K562 (cell line): ENCODE measurements at regions not wholly inside any gene's neighbourhood (a gene's known extent, or its start where the extent isn't known, plus 50 kb on each side); places are given as distances from the start of the nearest gene placed in this dataset.

Experiments used
- ATAC-seq: fragments of 200-7000 bp; cut with Tn5 transposase; 3 replicates; pipeline ENCODE4 v1.9.1; 2020; ENCODE audit warnings: moderate library complexity
- BruUV-seq: library from RNA; stranded (reverse); fragments of 400-500 nt; replicated peaks from 2 replicates; lab custom pipeline; 2021; lab: Mats Ljungman, UMichigan
- CTCF ChIA-PET: fragments of 300-600 bp; formaldehyde crosslinking; extraction: SDS; loops from one replicate; lab custom pipeline; 2021; ENCODE audit warnings: low intra/inter-chr PET ratio; lab: Yijun Ruan, JAX
- POLR2A ChIA-PET: fragments of 300-600, 350-650 bp; sonication (Branson Sonifier 250); formaldehyde crosslinking; extraction: SDS; loops from one replicate; lab custom pipeline; 2021; ENCODE audit warnings: antibody characterized with exemption, inconsistent platforms; lab: Yijun Ruan, JAX
- DNase-seq, 4 experiments: peaks; one replicate each; pipeline versions ENCODE4 v3.0.0 to v3.0.0-alpha.2; 2011 to 2018; ENCODE audit warnings: low spot score in 3 of 4, mixed read lengths in 3 of 4; ENCODE audit errors: extremely low read depth in 1 of 4
- FAIRE-seq: peaks from 2 replicates; lab custom pipeline; 2011; peaks lifted over from hg19 to GRCh38; lab: Jason Lieb, UNC
- H2AFZ ChIP-seq: 2 replicates; pipeline ENCODE4 v1.6.0; 2011; ENCODE audit warnings: low read depth, low read length, control low read depth, inconsistent platforms
- H3K27ac ChIP-seq: fragments of 200-600 bp; 3 replicates; pipeline ENCODE4 v1.8.0; 2011; ENCODE audit warnings: low read depth, mild to moderate bottlenecking, control low read depth, inconsistent platforms, low read length, moderate library complexity, mixed read lengths; ENCODE audit errors: extremely low read depth
- H3K27me3 ChIP-seq, 2 experiments: fragments of 300-600 bp in 1 of 2; 2 replicates in 1 of 2; 3 replicates in 1 of 2; pipeline versions ENCODE4 v1.6.0 to v1.8.0; 2011; ENCODE audit warnings: inconsistent platforms in 2 of 2, low read length in 2 of 2, mild to moderate bottlenecking in 1 of 2, mixed read lengths in 1 of 2, moderate library complexity in 1 of 2; ENCODE audit not compliant: control insufficient read depth in 2 of 2, insufficient read depth in 2 of 2
- H3K36me3 ChIP-seq: fragments of 300-600 bp; 3 replicates; pipeline ENCODE4 v1.8.0; 2011; ENCODE audit warnings: mild to moderate bottlenecking, low read length, inconsistent platforms; ENCODE audit not compliant: control insufficient read depth, insufficient read depth
- H3K4me1 ChIP-seq, 2 experiments: fragments of 200-600 bp in 1 of 2; replicated peaks in 1 of 2; 2 replicates in 1 of 2; 3 replicates in 1 of 2; pipeline versions ENCODE4 v1.5.1 to v1.8.0; 2011; ENCODE audit warnings: inconsistent platforms in 2 of 2, low read length in 2 of 2, mild to moderate bottlenecking in 1 of 2, mixed read lengths in 1 of 2, moderate library complexity in 1 of 2; ENCODE audit not compliant: control insufficient read depth in 2 of 2, insufficient read depth in 2 of 2
- H3K4me2 ChIP-seq: 2 replicates; pipeline ENCODE4 v1.6.1; 2011; ENCODE audit warnings: low read length, control low read depth, inconsistent platforms, mixed read lengths; ENCODE audit not compliant: insufficient read depth
- H3K4me3 ChIP-seq: fragments of 200-600 bp; sonication (generic), shearing (Covaris generic); 2 replicates; pipeline ENCODE4 v1.5.1; 2016; ENCODE audit warnings: control low read depth, inconsistent platforms
- H3K79me2 ChIP-seq: fragments of 200-600 bp; 3 replicates; pipeline ENCODE4 v1.8.0; 2011; ENCODE audit warnings: low read length, inconsistent platforms; ENCODE audit not compliant: control insufficient read depth, insufficient read depth
- H3K9ac ChIP-seq, 2 experiments: 2 replicates each; pipeline versions ENCODE4 v1.6.0 to v1.6.1; 2011; ENCODE audit warnings: low read depth in 2 of 2, low read length in 2 of 2, control low read depth in 1 of 2, inconsistent platforms in 1 of 2, mild to moderate bottlenecking in 1 of 2, mixed read lengths in 1 of 2; ENCODE audit not compliant: insufficient read depth in 1 of 2
- H3K9me1 ChIP-seq: one replicate; pipeline ENCODE4 v1.6.0; 2011; ENCODE audit warnings: inconsistent platforms, mild to moderate bottlenecking, low read length, moderate library complexity; ENCODE audit not compliant: control insufficient read depth, insufficient read depth
- H3K9me3 ChIP-seq: replicated peaks from 2 replicates; pipeline ENCODE4 v1.5.1; 2011; ENCODE audit warnings: low read depth, low read length, inconsistent platforms; ENCODE audit not compliant: control insufficient read depth, insufficient read depth
- H4K20me1 ChIP-seq: replicated peaks from 2 replicates; pipeline ENCODE4 v1.6.1; 2011; ENCODE audit warnings: low read length, inconsistent platforms, mixed read lengths; ENCODE audit not compliant: control insufficient read depth, insufficient read depth
- BMI1 ChIP-seq: fragments of 150-350 bp; IDR thresholded peaks from 2 replicates; pipeline ENCODE4 v1.6.1; 2014; ENCODE audit warnings: low read length
- CHD2 ChIP-seq: IDR thresholded peaks from 2 replicates; pipeline ENCODE4 v1.6.1; 2011; ENCODE audit warnings: low read depth, low read length
- GTF3C2 ChIP-seq: IDR thresholded peaks from 3 replicates; pipeline ENCODE4 v1.6.1; 2011; ENCODE audit warnings: borderline replicate concordance, mild to moderate bottlenecking, moderate library complexity; ENCODE audit not compliant: insufficient read length; ENCODE audit errors: extremely low read depth
- SMAD4 ChIP-seq: fragments of 250-450 bp; sonication (Bioruptor Pico); conservative IDR thresholded peaks from 2 replicates; pipeline ENCODE4 v1.8.0; 2021; ENCODE audit warnings: inconsistent platforms, mild to moderate bottlenecking, moderate library complexity
- WGBS: fragments of 100-300 bp; shearing (Covaris generic); methylation state at CpG from one replicate; pipeline ENCODE4 v1.1.6; 2016; ENCODE audit warnings: low coverage, mixed read lengths; ENCODE audit not compliant: insufficient coverage; ENCODE audit errors: missing lambda C conversion rate; 5-methylcytosine and 5-hydroxymethylcytosine counted together
- in situ Hi-C: fragments of 300-500 bp; cut with MboI; formaldehyde crosslinking; loops from 4 replicates; pipeline ENCODE4 v1.15.0; 2018; ENCODE audit warnings: inconsistent platforms, mixed read lengths
- intact Hi-C: fragments of 100-400 bp; cut with micrococcal nuclease; formaldehyde crosslinking; loops from 2 replicates; pipeline ENCODE4 v1.14.2; 2022

GRCh38 chr1:214107322-214108096 is 119.7 kb downstream of the PROX1 start:
- Histone ChIP-seq H3K9ac (no peak overlapping the region), H3K9me3 (no peaks in the 10 kb centered on the region), H3K4me1 (peaks cover 5 to 8% of the 10 kb centered on the region in 2 experiments; a peak in 4 of 5 replicates), H3K4me3 (no peak overlapping the region), H3K27ac (no peak overlapping the region), H3K4me2 (peak overlapping the region; percentile 12; the same call in 1 of the 2 replicates), H3K79me2 (no peaks in the 10 kb centered on the region), H3K27me3 (peaks cover 3 to 21% of the 10 kb centered on the region in 2 experiments; a peak in 4 of 5 replicates), H2AFZ (no peak overlapping the region), H3K36me3 (no peaks in the 10 kb centered on the region), H4K20me1 (no peaks in the 10 kb centered on the region), H3K9me1 (no peaks in the 10 kb centered on the region)
- POLR2A ChIA-PET, result interaction anchor here (0.6 to 0.7 kb wide), 2 partner anchors 14 to 745 kb away, joined by 3 to 4 read pairs; no protein-coding TSS in a partner anchor
- CTCF ChIA-PET, result no interaction called here
- 3% methylated on average over 23 of the region's 25 CpGs for WGBS
- in situ Hi-C loops (no loop called here), intact Hi-C loops (no loop called here)
- DNase-seq (no peak), FAIRE-seq (no peak), ATAC-seq (no peak)
- BruUV-seq, result no TSS peak
- TF ChIP-seq SMAD4 (no peak), GTF3C2 (no peak), BMI1 (no peak), CHD2 (no peak)
